Stimulated activated CD4-positive, alpha-beta T cell treated with anti-CD3 and anti-CD28 coated beads, Interleukin-12 subunit alpha, Interleukin-12 subunit beta, amount 100 ng/mL, for 4 hours (primary cell): ENCODE measurements at regions not wholly inside any gene's neighbourhood (a gene's known extent, or its start where the extent isn't known, plus 50 kb on each side); places are given as distances from the start of the nearest gene placed in this dataset.
"Not testable (repeated sequence)": the region's sequence is repeated elsewhere in the genome, so short reads cannot be mapped to it uniquely, and the experiment has no call there.

ENCODE experiments used
- DNase-seq: peaks from one replicate; pipeline ENCODE4 v3.0.0-alpha.2; 2020

DNA sequence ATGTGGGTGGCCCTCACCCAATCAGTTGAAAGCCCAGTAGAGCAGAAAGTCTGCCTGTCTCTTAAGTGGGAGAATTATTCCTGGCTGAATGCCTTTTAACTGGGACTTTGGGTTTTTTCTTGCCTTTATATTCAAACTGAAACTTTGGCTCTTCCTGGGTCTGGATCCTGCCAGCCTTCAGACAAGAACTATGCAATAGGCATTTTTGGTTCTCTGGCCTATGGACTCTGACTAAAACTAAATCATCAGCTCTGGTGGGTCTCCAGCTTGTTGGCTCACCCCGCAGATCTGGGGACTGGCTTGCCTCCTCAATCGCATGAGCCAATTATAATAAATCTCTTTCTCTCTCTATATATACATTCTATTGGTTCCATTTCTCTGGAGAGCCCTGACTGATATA, 173.0 kb upstream of the IGF1 start:
- DNase-seq: no peak

DNA sequence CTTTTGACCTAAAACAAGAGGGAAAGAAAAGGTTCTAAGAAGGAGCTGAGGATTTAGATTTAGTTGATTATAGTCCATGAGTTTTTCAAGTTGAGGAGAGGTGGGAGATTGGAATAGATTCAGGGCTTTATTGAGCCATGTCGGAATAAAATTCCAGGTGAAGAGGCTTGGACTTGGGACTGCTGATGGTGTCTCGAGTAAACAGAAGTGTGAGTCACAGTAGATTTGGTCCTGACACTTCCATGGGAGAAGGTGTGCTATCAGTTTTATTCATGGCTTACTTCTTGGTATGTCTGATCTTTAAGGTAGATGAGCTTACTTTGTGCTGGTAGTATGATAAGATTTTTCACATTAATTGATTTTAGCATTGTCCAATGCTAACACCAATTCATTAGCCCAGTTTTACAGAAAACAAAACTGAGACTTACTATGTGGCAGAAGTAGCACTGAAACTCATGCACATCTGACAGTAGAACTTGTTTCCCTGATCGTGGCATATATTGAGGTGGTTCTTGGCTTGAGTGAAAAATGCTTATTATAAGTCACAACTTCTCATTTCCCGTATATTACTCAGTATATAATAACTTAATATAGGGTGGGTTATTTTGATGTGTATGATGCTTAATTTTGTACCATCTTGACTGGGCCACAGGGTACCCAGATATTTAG, 172.4 kb upstream of the IGF1 start:
- DNase-seq: no peak

DNA sequence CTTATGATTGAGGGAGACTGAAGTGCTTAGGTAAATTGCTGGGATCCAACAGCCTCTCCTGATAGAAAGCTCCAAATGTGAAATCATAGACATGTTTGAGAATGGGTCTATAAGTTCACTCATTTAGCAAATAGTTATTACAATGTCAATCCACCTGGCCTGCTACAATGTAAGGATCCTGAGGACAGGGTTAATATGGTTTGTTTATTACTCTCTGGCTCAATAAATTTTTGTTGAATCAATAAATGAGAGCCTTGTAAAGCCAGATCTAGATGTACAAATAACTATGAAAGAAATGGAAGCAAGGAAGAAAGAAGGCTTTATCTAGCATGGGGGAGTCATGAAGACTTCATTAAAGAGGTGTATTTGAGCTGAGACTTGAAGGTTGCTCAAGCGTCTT, 165.6 kb upstream of the IGF1 start:
- no peak for DNase-seq

DNA sequence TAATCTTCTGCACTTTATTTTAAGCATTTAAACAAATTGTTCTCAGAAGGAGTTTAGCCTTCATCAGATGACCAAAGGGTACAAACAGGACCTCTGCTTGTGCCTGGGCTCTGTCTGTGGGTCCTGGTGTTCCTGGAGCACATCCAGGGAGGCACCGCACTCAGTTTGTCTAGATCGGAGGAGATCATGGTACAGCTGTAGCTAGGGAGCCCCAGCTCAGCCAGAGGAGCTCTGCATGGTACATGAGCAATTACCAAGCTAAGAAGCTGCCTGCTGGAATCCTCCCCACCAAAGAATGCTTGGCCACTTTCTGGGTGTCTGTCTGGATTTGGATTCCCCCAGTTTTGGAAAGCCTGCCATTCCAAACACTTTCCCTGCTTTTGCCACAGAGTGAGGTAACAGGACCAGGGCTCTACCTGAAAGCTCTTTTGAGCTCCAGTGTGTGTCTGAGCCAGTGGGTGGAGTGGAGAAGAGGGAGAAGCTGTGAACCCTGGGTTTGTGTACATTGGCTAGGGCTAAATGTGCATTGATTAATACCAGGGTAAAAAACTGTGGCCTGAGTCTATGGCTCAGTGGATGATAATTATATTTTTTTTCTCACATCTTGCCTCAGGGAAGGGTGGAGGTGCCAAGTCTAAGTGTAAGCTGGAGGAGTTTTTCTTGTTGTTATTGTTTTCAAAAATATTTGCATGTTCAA, 163.7 kb upstream of the IGF1 start:
- no peak for DNase-seq

DNA sequence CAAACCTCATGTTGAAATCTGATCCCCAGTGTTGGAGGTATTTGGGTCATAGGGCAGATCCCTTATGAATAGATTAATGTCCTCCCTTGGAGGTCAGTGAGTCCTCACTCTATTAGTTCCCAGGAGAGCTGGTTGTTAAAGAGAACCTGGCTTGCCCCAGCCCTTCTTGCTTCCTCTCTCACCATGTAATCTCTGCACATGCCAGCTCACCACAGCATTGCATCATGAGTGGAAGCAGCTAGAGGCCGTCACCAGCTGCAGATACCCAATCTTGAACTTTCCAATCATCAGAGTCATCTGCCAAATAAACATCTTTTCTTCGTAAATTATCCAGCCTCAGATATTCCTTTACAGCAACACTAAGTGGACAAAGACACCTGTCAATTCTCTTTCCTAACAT, 161.8 kb upstream of the IGF1 start:
- DNase-seq: no peak

- not testable (repeated sequence) for DNase-seq
Observed at GRCh38 chr12:102640658-102641057, 160.3 kb upstream of the IGF1 start.

DNA sequence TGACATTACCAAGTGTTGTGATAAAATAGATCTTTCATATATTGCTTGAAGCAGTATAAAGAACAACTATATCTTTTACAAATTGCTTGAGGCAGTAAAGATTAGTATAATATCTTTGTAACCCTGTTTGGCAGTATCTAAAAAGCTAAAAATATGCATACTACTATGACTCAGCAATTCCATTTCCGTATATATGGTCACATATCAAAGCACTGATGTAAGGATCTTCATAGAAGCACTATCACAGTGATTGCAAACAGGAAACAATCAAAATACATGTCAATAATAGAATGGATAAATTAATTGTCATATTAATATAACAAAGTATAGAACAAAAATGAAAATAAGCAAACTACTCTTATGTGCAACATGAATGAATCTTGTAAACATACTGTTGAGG, 158.4 kb upstream of the IGF1 start:
- DNase-seq: no peak

DNA sequence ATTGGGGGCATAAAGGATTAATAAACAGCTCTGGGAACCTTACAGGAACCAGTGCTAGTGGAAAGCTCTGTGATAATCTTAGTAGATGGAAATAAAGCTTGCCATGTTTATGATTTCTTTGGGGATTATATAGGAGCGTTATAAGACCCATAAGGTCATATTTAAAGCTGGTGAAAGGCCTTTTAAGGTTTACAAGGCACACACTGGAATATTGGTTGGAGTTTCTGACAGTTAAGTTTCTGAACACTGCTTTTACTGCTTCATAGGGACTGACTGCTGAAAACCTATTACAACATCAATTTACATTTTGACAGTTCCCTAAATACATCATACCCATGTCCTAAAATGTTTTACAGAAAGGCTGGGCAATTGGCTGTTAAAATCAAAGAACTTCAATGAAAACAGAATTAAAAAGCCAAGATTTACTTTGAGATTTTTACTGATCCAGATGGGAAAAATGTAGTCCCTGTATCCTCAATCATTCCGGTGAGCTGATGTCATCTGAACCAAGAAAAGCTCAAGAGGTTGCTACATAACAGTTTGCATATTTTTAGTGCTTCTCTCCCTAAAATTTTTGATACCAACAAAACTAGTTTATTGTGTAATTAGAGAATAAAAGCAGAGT, 153.7 kb upstream of the IGF1 start:
- DNase-seq: no peak

GRCh38 chr12:102631274-102631673, 150.9 kb upstream of the IGF1 start:
- DNase-seq: no peak

GRCh38 chr12:102629262-102629888, 149.0 kb upstream of the IGF1 start:
- no peak for DNase-seq

GRCh38 chr12:102625819-102626218, 145.5 kb upstream of the IGF1 start:
- no peak for DNase-seq

GRCh38 chr12:102622618-102623017, 142.3 kb upstream of the IGF1 start:
- DNase-seq: no peak

DNA sequence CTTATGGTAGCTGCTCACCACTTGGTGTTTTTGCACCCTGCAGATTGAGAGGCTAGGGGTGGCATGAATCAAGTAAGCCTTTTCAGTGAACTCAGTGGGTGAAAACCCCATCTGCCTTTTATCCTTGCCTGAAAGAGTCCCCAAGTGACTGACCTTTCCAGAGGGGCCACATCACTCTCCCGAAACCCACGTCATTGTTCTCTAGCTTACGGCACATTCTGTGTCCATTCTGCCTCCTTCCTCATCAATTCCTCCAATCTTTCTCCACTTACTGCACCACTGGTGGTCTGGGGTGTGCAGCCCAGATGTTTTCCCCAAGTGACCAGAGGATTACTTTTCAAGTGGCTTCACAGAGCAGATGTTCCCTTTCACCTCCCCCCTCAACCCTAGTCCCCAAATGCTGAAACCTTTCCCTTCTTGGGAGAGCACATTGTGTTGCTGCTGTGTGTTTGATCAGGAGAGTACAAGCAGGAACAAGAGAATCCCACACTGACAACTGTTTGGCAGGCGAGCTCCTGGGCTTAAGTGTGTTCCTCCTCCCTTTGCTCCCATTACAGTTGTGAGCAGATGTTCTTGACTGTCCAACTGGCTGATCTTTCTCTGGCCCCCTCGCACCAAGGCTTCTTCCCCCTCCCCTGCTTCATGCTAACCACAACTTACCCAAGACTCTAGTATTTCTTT, 138.0 kb upstream of the IGF1 start:
- DNase-seq: no peak

- no peak for DNase-seq
Observed at GRCh38 chr12:102616692-102617091, 136.3 kb upstream of the IGF1 start.

DNA sequence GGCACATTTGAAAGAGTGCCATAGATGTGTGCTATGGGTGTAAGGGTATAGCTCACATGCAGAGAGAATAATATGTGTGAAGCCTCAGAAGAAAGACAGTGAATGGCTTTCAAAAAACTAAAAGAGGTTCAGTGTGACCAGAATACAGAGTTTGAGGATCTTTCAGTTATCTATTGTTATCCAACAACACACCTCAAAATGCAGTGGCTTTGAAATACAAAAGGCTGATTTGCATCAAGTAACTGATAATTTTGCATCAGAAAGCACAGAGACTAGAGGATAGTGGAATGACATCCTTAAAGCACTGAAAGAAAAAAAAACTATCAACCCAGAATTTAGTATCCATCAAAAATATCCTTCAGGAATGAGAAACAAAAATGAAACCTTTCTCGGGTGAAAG, 131.6 kb upstream of the IGF1 start:
- no peak for DNase-seq

DNA sequence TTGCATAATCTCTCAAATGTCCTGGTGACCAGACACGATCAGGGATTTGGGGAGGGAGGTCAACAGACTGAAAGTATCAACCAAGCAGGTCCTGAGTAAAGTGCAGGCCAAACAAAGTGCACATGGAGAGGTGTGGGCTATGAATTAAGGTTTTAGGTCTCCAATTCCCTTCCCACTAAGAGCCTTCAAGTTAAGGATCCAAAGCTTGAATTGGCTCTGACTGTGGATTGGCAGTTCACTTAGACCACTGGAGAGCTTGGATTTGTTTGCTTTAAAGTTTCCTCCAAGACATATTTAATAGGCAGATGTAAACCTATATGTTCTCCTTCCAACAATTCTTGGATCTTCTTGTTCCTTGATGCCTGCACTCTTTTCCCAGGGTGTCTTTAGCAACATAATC, 129.6 kb upstream of the IGF1 start:
- no peak for DNase-seq

DNA sequence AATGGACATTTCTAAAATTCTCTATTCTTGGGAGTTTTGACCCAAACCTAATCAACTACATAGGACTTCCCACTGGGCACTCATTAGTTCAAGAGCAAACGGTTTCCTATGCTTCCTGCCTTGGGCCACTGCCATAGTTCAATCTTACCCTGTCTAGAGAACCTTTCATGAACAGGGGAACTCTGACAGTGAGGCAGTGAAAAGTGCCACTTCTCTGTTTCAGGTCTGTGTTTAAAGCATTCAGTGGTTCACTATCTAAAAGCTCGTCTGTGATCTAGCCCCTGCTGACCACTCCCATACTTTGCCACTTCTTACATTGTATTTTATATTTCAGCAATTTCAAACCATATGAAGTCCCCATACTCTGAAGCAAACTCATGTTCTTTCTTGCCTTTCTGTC, 122.7 kb upstream of the IGF1 start:
- no peak for DNase-seq

- DNase-seq: no peak
Observed at GRCh38 chr12:102602521-102602920, 122.2 kb upstream of the IGF1 start.

DNA sequence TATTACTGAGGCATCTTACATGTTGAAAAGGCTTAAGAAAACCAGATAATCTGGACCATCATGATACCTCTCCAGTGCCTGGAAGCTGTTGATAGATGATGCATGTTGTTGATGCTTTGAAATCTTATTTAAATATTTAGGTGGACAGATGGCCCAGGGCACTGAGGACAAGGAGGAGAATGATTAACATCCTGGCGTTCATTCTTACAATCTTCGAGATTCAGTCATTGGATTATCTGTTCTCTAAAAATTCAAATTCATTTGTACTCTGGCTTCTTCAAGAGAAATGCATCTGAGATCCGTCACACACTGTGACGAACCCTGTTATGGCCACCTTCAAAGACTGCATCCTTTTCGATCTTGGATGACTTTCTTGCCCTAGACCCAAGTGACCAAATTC, 121.3 kb upstream of the IGF1 start:
- no peak for DNase-seq

DNA sequence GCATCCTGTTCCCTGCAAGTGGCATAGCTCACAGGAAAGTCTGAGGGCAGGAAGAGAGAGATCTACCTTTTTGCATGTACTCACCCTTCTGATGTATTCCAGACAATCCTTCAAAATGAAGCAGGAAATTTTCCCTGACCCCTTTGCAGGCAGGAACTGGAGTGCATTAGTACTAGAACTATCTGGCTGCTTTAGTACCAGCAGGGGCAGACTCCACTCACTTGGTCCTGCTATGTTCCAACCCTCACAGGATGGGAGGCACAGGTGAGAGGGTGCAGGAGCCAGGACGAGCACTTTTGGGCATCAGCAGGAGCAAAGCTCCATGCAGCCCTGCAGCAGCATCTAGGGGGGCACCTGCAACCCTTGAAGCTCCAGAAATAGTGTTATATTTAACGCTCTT, 116.3 kb upstream of the IGF1 start:
- DNase-seq: no peak

- no peak for DNase-seq
Observed at GRCh38 chr12:102596031-102596430, 115.7 kb upstream of the IGF1 start.

GRCh38 chr12:102595315-102595714, 115.0 kb upstream of the IGF1 start:
- no peak for DNase-seq

- DNase-seq: no peak
Observed at GRCh38 chr12:102593134-102593533, 112.8 kb upstream of the IGF1 start.
